PFSK-1 (cell line): ENCODE measurements at regions not wholly inside any gene's neighbourhood (a gene's known extent, or its start where the extent isn't known, plus 50 kb on each side); places are given as distances from the start of the nearest gene placed in this dataset.

Experiments used
- FOXP2 ChIP-seq: optimal IDR thresholded peaks from 2 replicates; pipeline ENCODE3; 2011; ENCODE audit warnings: borderline replicate concordance, control low read depth, inconsistent platforms; ENCODE audit not compliant: insufficient read depth; ENCODE audit errors: extremely low read length, extremely low read depth
- POLR2AphosphoS5 ChIP-seq: IDR thresholded peaks from 2 replicates; pipeline ENCODE4 v1.6.1; 2012; ENCODE audit warnings: low read depth, mild to moderate bottlenecking, control low read depth, low read length, moderate library complexity
- SIN3A ChIP-seq: IDR thresholded peaks from 2 replicates; pipeline ENCODE4 v1.6.1; 2012; ENCODE audit warnings: mild to moderate bottlenecking, low read length, moderate library complexity, borderline replicate concordance; ENCODE audit not compliant: insufficient read depth
- TAF1 ChIP-seq: IDR thresholded peaks from 2 replicates; pipeline ENCODE4 v1.6.1; 2012; ENCODE audit warnings: low read length, control low read depth, borderline replicate concordance; ENCODE audit not compliant: insufficient read depth
- TF ChIP-seq, protein P1 (sequence below), 2 experiments: IDR thresholded peaks; 2 replicates each; pipeline versions ENCODE4 v1.6.1 to v1.8.0; 2011 to 2012; ENCODE audit warnings: low read depth in 2 of 2, low read length in 2 of 2, control low read depth in 1 of 2, inconsistent platforms in 1 of 2, mild to moderate bottlenecking in 1 of 2, moderate library complexity in 1 of 2; ENCODE audit not compliant: insufficient read depth in 1 of 2

DNA sequence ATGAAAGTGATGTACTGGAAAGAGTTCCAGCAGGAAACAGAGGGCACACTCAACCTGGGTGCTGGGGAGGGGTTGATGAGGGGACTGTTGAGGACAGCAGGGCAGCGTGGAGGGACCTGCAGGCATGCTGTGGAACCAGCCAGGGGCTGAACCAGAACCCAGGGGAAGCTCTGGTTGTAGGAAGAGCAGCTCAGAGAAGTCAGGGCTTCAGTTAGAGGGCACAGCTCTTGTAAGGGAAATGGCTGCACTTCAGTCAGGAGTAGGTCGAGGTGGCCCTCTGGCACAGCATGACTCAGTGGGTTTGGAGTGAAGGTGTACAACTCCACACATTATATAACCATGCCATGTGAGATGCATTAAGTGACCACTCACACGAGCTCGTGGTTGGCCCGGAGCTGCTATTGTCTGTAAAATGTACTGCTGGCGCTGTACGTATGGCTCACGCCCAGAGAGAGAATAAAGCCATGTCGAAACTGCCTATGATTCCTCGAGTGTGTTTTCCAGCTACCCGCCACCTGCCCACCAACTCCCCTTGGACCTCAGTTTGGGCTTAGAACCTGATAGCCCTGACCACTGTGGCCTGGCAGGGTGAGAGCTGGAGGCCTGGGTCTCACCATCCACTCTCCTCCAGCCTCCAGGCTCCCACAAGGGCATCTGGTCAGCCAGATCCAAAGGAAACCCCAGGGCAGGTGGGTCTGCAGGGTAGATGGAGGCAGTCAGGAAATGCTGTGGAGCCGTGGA is 136.5 kb upstream of the HS6ST1 start:
- TF ChIP-seq, protein P1, sequence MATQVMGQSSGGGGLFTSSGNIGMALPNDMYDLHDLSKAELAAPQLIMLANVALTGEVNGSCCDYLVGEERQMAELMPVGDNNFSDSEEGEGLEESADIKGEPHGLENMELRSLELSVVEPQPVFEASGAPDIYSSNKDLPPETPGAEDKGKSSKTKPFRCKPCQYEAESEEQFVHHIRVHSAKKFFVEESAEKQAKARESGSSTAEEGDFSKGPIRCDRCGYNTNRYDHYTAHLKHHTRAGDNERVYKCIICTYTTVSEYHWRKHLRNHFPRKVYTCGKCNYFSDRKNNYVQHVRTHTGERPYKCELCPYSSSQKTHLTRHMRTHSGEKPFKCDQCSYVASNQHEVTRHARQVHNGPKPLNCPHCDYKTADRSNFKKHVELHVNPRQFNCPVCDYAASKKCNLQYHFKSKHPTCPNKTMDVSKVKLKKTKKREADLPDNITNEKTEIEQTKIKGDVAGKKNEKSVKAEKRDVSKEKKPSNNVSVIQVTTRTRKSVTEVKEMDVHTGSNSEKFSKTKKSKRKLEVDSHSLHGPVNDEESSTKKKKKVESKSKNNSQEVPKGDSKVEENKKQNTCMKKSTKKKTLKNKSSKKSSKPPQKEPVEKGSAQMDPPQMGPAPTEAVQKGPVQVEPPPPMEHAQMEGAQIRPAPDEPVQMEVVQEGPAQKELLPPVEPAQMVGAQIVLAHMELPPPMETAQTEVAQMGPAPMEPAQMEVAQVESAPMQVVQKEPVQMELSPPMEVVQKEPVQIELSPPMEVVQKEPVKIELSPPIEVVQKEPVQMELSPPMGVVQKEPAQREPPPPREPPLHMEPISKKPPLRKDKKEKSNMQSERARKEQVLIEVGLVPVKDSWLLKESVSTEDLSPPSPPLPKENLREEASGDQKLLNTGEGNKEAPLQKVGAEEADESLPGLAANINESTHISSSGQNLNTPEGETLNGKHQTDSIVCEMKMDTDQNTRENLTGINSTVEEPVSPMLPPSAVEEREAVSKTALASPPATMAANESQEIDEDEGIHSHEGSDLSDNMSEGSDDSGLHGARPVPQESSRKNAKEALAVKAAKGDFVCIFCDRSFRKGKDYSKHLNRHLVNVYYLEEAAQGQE (IDR thresholded peaks at IDR 0.05; ENCODE audit: insufficient read depth in 1 of 2, low read depth in 2 of 2, low read length in 2 of 2): no peak
- TF ChIP-seq FOXP2: no peak
- no peak for TF ChIP-seq POLR2AphosphoS5
- no peak for TF ChIP-seq SIN3A
- no peak for TF ChIP-seq TAF1

DNA sequence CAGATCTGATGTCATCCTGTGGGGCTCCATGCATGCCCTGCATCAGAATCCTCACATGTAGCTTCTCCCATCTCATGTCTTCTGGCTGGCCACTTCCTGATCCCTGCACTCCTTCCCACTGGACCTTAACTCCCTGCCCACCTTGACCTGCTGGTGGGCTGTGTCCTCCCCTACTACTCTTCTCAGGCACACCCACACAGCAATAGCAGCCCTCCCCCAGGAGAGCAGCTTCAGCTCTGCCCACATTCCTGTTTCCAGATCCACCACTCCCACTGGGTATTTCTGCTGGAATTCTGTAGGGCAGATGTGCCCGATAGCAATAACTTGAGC is 137.0 kb upstream of the HS6ST1 start:
- no peak for TF ChIP-seq SIN3A
- TF ChIP-seq, protein P1 (IDR thresholded peaks at IDR 0.05; ENCODE audit: insufficient read depth in 1 of 2, low read depth in 2 of 2, low read length in 2 of 2): no peak
- TF ChIP-seq FOXP2: no peak
- no peak for TF ChIP-seq TAF1
- TF ChIP-seq POLR2AphosphoS5: no peak

DNA sequence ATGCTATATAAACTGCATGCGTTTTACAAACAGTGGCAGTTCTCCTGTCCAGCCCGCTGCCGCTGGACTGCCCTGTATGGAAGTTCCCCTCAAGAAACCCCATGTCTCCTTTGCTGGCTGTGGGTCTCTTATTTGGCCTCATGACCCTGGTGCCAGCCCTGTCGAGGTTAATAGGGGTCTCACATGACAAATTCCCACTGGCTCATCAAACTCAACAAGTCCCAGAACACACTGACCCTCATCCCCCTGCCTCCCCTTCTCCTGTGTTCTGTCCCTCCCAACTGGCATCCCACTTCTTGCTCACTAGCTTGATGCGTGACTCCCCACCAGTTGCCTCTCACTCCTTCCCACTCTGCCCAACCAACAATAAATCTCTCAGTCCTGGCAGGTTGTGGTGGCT is 137.6 kb upstream of the HS6ST1 start:
- TF ChIP-seq SIN3A (no peak), POLR2AphosphoS5 (no peak), TAF1 (no peak), FOXP2 (no peak)
- TF ChIP-seq, protein P1 (IDR thresholded peaks at IDR 0.05; ENCODE audit: insufficient read depth in 1 of 2, low read depth in 2 of 2, low read length in 2 of 2): no peak

DNA sequence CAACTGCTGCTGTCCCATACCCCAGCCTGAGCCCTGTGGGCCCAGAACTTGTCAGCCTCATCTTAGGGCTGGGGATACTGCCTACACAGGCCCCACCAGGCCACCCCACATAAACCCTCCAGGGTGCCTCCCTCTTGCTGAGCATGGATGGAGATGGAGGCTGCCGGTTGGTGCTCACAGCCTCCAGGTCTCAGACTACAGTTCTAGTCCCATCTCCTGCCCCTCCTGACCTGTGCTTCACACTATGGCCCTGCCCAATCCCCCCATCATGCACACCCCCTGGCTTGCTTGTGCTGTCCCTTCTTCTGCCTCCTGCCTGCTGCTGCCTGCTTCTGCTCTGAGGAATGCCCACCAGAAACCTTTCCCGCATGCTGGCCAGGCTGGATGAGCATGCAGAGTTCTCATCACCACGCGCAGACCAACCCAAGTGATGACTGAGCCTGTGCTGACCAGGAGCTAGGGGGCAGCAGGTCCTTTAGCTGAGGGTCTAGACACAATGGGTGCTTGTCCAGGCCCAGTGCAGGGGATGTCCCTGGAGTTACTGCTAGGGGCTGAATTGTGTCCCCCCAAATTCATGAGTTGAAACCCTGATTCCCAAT is 138.4 kb upstream of the HS6ST1 start:
- no peak for TF ChIP-seq POLR2AphosphoS5
- no peak for TF ChIP-seq TAF1
- TF ChIP-seq, protein P1 (IDR thresholded peaks at IDR 0.05; ENCODE audit: insufficient read depth in 1 of 2, low read depth in 2 of 2, low read length in 2 of 2): no peak
- no peak for TF ChIP-seq SIN3A
- no peak for TF ChIP-seq FOXP2

DNA sequence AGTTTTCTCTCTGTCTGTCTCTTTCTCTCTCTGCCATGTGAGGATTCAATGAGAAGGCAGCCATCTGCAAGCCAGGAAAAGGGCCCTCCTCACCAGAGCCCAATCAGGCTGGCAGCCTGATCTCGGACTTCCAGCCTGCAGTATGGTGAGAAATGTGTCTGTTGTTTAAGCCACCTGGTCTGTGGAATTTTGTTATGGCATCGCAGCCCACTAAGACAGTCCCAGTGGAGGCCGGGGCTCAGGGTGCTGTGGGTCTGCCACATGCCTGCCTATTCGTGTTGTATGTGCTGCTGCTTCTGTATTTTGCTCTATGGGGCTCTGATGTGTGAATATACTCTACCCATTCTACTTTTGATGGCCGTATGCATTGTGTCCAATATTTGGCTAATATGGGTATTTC is 139.0 kb upstream of the HS6ST1 start:
- TF ChIP-seq FOXP2: no peak
- no peak for TF ChIP-seq POLR2AphosphoS5
- TF ChIP-seq, protein P1 (IDR thresholded peaks at IDR 0.05; ENCODE audit: insufficient read depth in 1 of 2, low read depth in 2 of 2, low read length in 2 of 2): no peak
- TF ChIP-seq TAF1: no peak
- TF ChIP-seq SIN3A: no peak
